ENCODE measurements at regions not wholly inside any gene's neighbourhood (a gene's known extent, or its start where the extent isn't known, plus 50 kb on each side); places are given as distances from the start of the nearest gene placed in this dataset.

DNA sequence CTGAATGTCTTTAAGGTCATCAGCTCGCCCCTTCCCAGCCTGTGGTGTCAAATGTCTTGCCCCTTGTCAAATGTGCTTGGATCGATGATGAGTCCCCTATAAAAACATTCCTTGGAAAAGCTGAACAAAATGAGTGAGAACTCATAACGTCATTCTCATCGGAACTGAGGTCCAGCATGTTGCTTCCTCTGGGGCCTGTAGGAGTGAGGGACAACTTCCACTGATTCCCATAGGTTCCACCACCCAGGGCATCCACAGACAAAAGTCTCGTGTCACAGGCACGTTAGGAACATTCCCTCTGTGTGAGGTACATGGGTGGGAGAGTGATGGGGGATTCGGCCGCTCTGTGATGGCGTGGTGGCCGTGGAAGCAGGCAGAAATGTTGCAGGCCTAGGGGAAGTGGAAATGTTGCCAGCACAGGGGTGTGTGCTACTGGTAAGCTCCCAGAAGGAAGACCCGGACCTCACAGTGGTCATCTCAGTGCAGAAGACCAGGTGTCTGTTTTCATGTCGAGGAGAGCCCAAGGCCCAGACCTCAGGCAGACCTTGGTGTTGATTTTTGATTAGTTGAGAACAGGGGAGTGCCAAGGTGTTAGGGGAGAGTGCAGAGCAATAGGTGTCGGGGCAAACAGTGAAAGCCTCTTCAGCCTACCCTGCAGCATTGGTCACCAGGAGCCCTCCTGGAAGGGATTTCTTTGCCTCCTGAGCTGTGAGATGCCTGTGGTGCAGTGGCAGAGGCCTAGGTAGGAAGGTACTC lies 96.8 kb downstream of the SNRPN start:
- no peaks in the 10 kb centered on the region; the same call in 1 of the 2 replicates for H3K9me3 ChIP-seq (replicated peaks; ENCODE audit: control insufficient read depth, insufficient read depth, low read depth, low read length)
- FAIRE-seq (no peak), ATAC-seq (no peak)

More for the DNA sequence above, 96.8 kb downstream of the SNRPN start:
- intact Hi-C loops (cut with micrococcal nuclease) (no loop called here), in situ Hi-C loops (cut with MboI) (no loop called here)
- Histone ChIP-seq H3K4me3 (no peak overlapping the region), H3K9ac (ENCODE audit: insufficient read depth in 1 of 2, low read depth in 2 of 2, low read length in 2 of 2) (no peak overlapping the region), H2AFZ (ENCODE audit: low read depth, low read length) (no peak overlapping the region), H3K79me2 (ENCODE audit: control insufficient read depth, insufficient read depth, low read length) (no peaks in the 10 kb centered on the region), H4K20me1 (replicated peaks; ENCODE audit: control insufficient read depth, insufficient read depth, low read length) (no peaks in the 10 kb centered on the region), H3K27me3 (ENCODE audit: control insufficient read depth in 2 of 2, insufficient read depth in 2 of 2, low read length in 2 of 2) (no peaks in the 10 kb centered on the region), H3K9me1 (ENCODE audit: control insufficient read depth, insufficient read depth, low read length) (no peaks in the 10 kb centered on the region), H3K4me2 (ENCODE audit: insufficient read depth, low read length) (no peak overlapping the region), H3K27ac (ENCODE audit: extremely low read depth, low read depth, low read length) (no peak overlapping the region), H3K36me3 (ENCODE audit: control insufficient read depth, insufficient read depth, low read length) (no peaks in the 10 kb centered on the region), H3K4me1 (replicated peaks in 1 of 2; ENCODE audit: control insufficient read depth in 2 of 2, insufficient read depth in 2 of 2, low read length in 2 of 2) (no peaks in the 10 kb centered on the region)
- TF ChIP-seq MTA2 (IDR thresholded peaks at IDR 0.05; ENCODE audit: low read depth) (no peak), RUNX1 (IDR thresholded peaks at IDR 0.05; ENCODE audit: low read depth) (no peak), FOXA3 (CRISPR knock-in tag; conservative IDR thresholded peaks at IDR 0.05 in 1 of 2, IDR thresholded peaks at IDR 0.05 in 1 of 2) (no peak)
- TF ChIP-seq, protein P1, sequence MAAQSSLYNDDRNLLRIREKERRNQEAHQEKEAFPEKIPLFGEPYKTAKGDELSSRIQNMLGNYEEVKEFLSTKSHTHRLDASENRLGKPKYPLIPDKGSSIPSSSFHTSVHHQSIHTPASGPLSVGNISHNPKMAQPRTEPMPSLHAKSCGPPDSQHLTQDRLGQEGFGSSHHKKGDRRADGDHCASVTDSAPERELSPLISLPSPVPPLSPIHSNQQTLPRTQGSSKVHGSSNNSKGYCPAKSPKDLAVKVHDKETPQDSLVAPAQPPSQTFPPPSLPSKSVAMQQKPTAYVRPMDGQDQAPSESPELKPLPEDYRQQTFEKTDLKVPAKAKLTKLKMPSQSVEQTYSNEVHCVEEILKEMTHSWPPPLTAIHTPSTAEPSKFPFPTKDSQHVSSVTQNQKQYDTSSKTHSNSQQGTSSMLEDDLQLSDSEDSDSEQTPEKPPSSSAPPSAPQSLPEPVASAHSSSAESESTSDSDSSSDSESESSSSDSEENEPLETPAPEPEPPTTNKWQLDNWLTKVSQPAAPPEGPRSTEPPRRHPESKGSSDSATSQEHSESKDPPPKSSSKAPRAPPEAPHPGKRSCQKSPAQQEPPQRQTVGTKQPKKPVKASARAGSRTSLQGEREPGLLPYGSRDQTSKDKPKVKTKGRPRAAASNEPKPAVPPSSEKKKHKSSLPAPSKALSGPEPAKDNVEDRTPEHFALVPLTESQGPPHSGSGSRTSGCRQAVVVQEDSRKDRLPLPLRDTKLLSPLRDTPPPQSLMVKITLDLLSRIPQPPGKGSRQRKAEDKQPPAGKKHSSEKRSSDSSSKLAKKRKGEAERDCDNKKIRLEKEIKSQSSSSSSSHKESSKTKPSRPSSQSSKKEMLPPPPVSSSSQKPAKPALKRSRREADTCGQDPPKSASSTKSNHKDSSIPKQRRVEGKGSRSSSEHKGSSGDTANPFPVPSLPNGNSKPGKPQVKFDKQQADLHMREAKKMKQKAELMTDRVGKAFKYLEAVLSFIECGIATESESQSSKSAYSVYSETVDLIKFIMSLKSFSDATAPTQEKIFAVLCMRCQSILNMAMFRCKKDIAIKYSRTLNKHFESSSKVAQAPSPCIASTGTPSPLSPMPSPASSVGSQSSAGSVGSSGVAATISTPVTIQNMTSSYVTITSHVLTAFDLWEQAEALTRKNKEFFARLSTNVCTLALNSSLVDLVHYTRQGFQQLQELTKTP (IDR thresholded peaks at IDR 0.05; ENCODE audit: low read depth in 1 of 2, partially characterized antibody in 2 of 2) = no peak
- TF ChIP-seq, protein P2, sequence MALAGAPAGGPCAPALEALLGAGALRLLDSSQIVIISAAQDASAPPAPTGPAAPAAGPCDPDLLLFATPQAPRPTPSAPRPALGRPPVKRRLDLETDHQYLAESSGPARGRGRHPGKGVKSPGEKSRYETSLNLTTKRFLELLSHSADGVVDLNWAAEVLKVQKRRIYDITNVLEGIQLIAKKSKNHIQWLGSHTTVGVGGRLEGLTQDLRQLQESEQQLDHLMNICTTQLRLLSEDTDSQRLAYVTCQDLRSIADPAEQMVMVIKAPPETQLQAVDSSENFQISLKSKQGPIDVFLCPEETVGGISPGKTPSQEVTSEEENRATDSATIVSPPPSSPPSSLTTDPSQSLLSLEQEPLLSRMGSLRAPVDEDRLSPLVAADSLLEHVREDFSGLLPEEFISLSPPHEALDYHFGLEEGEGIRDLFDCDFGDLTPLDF (CRISPR knock-in tag; IDR thresholded peaks at IDR 0.05) = no peak
- BruUV-seq (replicated peaks) = no TSS peak
- under 1% methylated on average over 13 of the region's 13 CpGs for WGBS (ENCODE audit: insufficient coverage, low coverage, missing lambda C conversion rate)
- ChIA-PET CTCF (ENCODE audit: low intra/inter-chr PET ratio) (no interaction called here), POLR2A (no interaction called here)
- DNase-seq (ENCODE audit: extremely low read depth in 1 of 4, low spot score in 3 of 4) = no peak
